BE2C (cell line): ENCODE measurements at regions not wholly inside any gene's neighbourhood (a gene's known extent, or its start where the extent isn't known, plus 50 kb on each side); places are given as distances from the start of the nearest gene placed in this dataset.

Source experiments
- DNase-seq: peaks from one replicate; pipeline ENCODE4 v3.0.0-alpha.2; 2020
- H3K27me3 ChIP-seq: fragments of 250-450 bp; sonication (Bioruptor Pico); 2 replicates; pipeline ENCODE4 v1.5.1; 2020; ENCODE audit warnings: mild to moderate bottlenecking
- H3K36me3 ChIP-seq: fragments of 250-450 bp; sonication (Bioruptor Pico); 2 replicates; pipeline ENCODE4 v1.5.1; 2020; ENCODE audit warnings: mild to moderate bottlenecking
- H3K4me1 ChIP-seq: fragments of 250-450 bp; sonication (Bioruptor Pico); 2 replicates; pipeline ENCODE4 v1.5.1; 2020
- H3K4me3 ChIP-seq: 2 replicates; pipeline ENCODE4 v1.5.1; 2011; ENCODE audit warnings: low read depth, low read length
- H3K9me3 ChIP-seq: fragments of 250-450 bp; sonication (Bioruptor Pico); 2 replicates; pipeline ENCODE4 v1.5.1; 2020
- CTCF ChIP-seq: IDR thresholded peaks from 2 replicates; pipeline ENCODE4 v1.5.1; 2012; ENCODE audit warnings: mild to moderate bottlenecking, low read depth, low read length

GRCh38 chr6:137954253-137954652 lies 87.2 kb downstream of the TNFAIP3 start:
- no peak for TF ChIP-seq CTCF
- no peaks in the 10 kb centered on the region for H3K9me3 ChIP-seq
- H3K36me3 ChIP-seq = no peaks in the 10 kb centered on the region
- H3K4me1 ChIP-seq = no peaks in the 10 kb centered on the region
- DNase-seq = no peak
- no peaks in the 10 kb centered on the region for H3K27me3 ChIP-seq
- no peak overlapping the region for H3K4me3 ChIP-seq

- TF ChIP-seq CTCF = no peak
- Histone ChIP-seq H3K36me3 (no peaks in the 10 kb centered on the region), H3K27me3 (no peaks in the 10 kb centered on the region), H3K4me1 (no peaks in the 10 kb centered on the region), H3K4me3 (no peak overlapping the region), H3K9me3 (no peaks in the 10 kb centered on the region)
- DNase-seq = no peak
These were observed 89.0 kb downstream of the TNFAIP3 start for GRCh38 chr6:137956098-137956488.

- TF ChIP-seq CTCF = no peak
- no peaks in the 10 kb centered on the region for H3K27me3 ChIP-seq
- no peak for DNase-seq
These were observed 90.4 kb downstream of the TNFAIP3 start for GRCh38 chr6:137957471-137957870.

GRCh38 chr6:137958811-137959565 lies 91.9 kb downstream of the TNFAIP3 start:
- H3K27me3 ChIP-seq = no peaks in the 10 kb centered on the region
- H3K4me1 ChIP-seq = no peaks in the 10 kb centered on the region
- DNase-seq = no peak
- no peaks in the 10 kb centered on the region for H3K36me3 ChIP-seq
- H3K9me3 ChIP-seq = no peaks in the 10 kb centered on the region
- TF ChIP-seq CTCF = no peak
- H3K4me3 ChIP-seq = no peak overlapping the region

More at GRCh38 chr6:137957471-137957870, 90.4 kb downstream of the TNFAIP3 start:
- no peaks in the 10 kb centered on the region for H3K36me3 ChIP-seq
- H3K9me3 ChIP-seq = no peaks in the 10 kb centered on the region
- no peaks in the 10 kb centered on the region for H3K4me1 ChIP-seq
- no peak overlapping the region for H3K4me3 ChIP-seq

GRCh38 chr6:137962725-137963124 lies 95.7 kb downstream of the TNFAIP3 start:
- Histone ChIP-seq H3K27me3 (no peaks in the 10 kb centered on the region), H3K4me3 (no peak overlapping the region), H3K9me3 (no peaks in the 10 kb centered on the region), H3K36me3 (no peaks in the 10 kb centered on the region), H3K4me1 (no peaks in the 10 kb centered on the region)
- DNase-seq = no peak
- TF ChIP-seq CTCF = no peak

GRCh38 chr6:137964876-137965275 lies 97.8 kb downstream of the TNFAIP3 start:
- H3K4me3 ChIP-seq = no peak overlapping the region
- no peak for TF ChIP-seq CTCF
- no peaks in the 10 kb centered on the region for H3K36me3 ChIP-seq
- no peaks in the 10 kb centered on the region for H3K27me3 ChIP-seq
- no peaks in the 10 kb centered on the region for H3K4me1 ChIP-seq
- H3K9me3 ChIP-seq = no peaks in the 10 kb centered on the region
- no peak for DNase-seq
